Mesendoderm (in vitro differentiated cells): ENCODE measurements at regions not wholly inside any gene's neighbourhood (a gene's known extent, or its start where the extent isn't known, plus 50 kb on each side); places are given as distances from the start of the nearest gene placed in this dataset.

Experiments used
- DNase-seq: peaks from one replicate; pipeline ENCODE4 v3.0.0; 2013
- H2AK5ac ChIP-seq: 2 replicates; pipeline ENCODE4 v1.6.1; 2013; ENCODE audit warnings: low read length, inconsistent platforms
- H2BK120ac ChIP-seq: 2 replicates; pipeline ENCODE4 v1.6.1; 2013; ENCODE audit warnings: low read depth, mild to moderate bottlenecking, low read length, moderate library complexity, mixed read lengths
- H2BK15ac ChIP-seq: replicated peaks from 2 replicates; pipeline ENCODE4 v1.6.1; 2013; ENCODE audit warnings: low read depth, mild to moderate bottlenecking, moderate library complexity
- H2BK5ac ChIP-seq: 2 replicates; pipeline ENCODE4 v1.6.1; 2013; ENCODE audit warnings: low read length, inconsistent platforms
- H3K18ac ChIP-seq: 2 replicates; pipeline ENCODE4 v1.6.1; 2013; ENCODE audit warnings: mild to moderate bottlenecking, low read length, mixed read lengths
- H3K23ac ChIP-seq: one replicate; pipeline ENCODE4 v1.6.1; 2013; ENCODE audit warnings: low read length
- H3K27ac ChIP-seq: 2 replicates; pipeline ENCODE4 v1.5.1; 2013; ENCODE audit warnings: low read depth, mild to moderate bottlenecking, inconsistent platforms, low read length, moderate library complexity
- H3K27me3 ChIP-seq: 2 replicates; pipeline ENCODE4 v1.6.1; 2013; ENCODE audit warnings: low read length, control low read depth, mild to moderate bottlenecking, inconsistent platforms; ENCODE audit not compliant: insufficient read depth, poor library complexity
- H3K36me3 ChIP-seq: 2 replicates; pipeline ENCODE4 v1.6.1; 2013; ENCODE audit warnings: low read length, inconsistent platforms; ENCODE audit not compliant: control insufficient read depth, insufficient read depth
- H3K4ac ChIP-seq: one replicate; pipeline ENCODE4 v1.6.1; 2013; ENCODE audit warnings: low read depth, mild to moderate bottlenecking, low read length, moderate library complexity
- H3K4me1 ChIP-seq: 2 replicates; pipeline ENCODE4 v1.6.1; 2013; ENCODE audit warnings: low read depth, low read length, inconsistent platforms; ENCODE audit not compliant: control insufficient read depth
- H3K4me2 ChIP-seq: 2 replicates; pipeline ENCODE4 v1.6.1; 2013; ENCODE audit warnings: low read length
- H3K4me3 ChIP-seq: 2 replicates; pipeline ENCODE4 v1.5.1; 2013; ENCODE audit warnings: mild to moderate bottlenecking, low read length
- H3K56ac ChIP-seq: one replicate; pipeline ENCODE4 v1.6.1; 2013; ENCODE audit warnings: low read length
- H3K79me1 ChIP-seq: 2 replicates; pipeline ENCODE4 v1.6.1; 2013; ENCODE audit warnings: low read length, inconsistent platforms
- H3K79me2 ChIP-seq: 2 replicates; pipeline ENCODE4 v1.6.1; 2013; ENCODE audit warnings: mild to moderate bottlenecking, low read length; ENCODE audit not compliant: control insufficient read depth, insufficient read depth
- H3K9ac ChIP-seq: 2 replicates; pipeline ENCODE4 v1.6.1; 2013; ENCODE audit warnings: low read length, inconsistent platforms
- H4K5ac ChIP-seq: one replicate; pipeline ENCODE4 v1.6.1; 2013; ENCODE audit warnings: low read length
- H4K8ac ChIP-seq: one replicate; pipeline ENCODE4 v1.6.1; 2013; ENCODE audit warnings: low read depth, mild to moderate bottlenecking, control low read depth, low read length, moderate library complexity
- WGBS: extraction: QIAGEN DNeasy Blood & Tissue Kit; methylation state at CpG from one replicate; pipeline ENCODE4 v1.1.7; 2013; ENCODE audit warnings: low lambda C conversion rate, missing lambda C conversion rate; ENCODE audit not compliant: insufficient coverage; ENCODE audit errors: extremely low coverage; 5-methylcytosine and 5-hydroxymethylcytosine counted together

- H2AK5ac ChIP-seq: no peak overlapping the region
- no peak overlapping the region for H3K27ac ChIP-seq
- H3K4me3 ChIP-seq: no peak overlapping the region
- H3K23ac ChIP-seq: no peak overlapping the region
- no peaks in the 10 kb centered on the region for H3K79me2 ChIP-seq
- no peaks in the 10 kb centered on the region for H3K79me1 ChIP-seq
- H3K4me1 ChIP-seq: no peaks in the 10 kb centered on the region
- no peak overlapping the region for H3K56ac ChIP-seq
- no peak overlapping the region for H3K4ac ChIP-seq
- no peaks in the 10 kb centered on the region for H3K36me3 ChIP-seq
- no peak overlapping the region for H3K18ac ChIP-seq
- no peak overlapping the region for H3K9ac ChIP-seq
- no peak for DNase-seq
- no peaks in the 10 kb centered on the region for H3K27me3 ChIP-seq
- no peak overlapping the region for H3K4me2 ChIP-seq
- H2BK5ac ChIP-seq: no peak overlapping the region
- H2BK120ac ChIP-seq: no peak overlapping the region
- no CpG with 5 or more reads among the region's 10 CpGs for WGBS
- no peak overlapping the region for H4K8ac ChIP-seq
- no peak overlapping the region for H4K5ac ChIP-seq
- H2BK15ac ChIP-seq: no peak overlapping the region
Measured at GRCh38 chr11:71326328-71326940, 74.1 kb upstream of the SHANK2 start.

GRCh38 chr11:71325418-71326327 lies 73.3 kb upstream of the SHANK2 start:
- H3K79me2 ChIP-seq: no peaks in the 10 kb centered on the region
- WGBS: no CpG with 5 or more reads among the region's 24 CpGs
- H2BK5ac ChIP-seq: no peak overlapping the region
- no peaks in the 10 kb centered on the region for H3K79me1 ChIP-seq
- DNase-seq: no peak
- no peak overlapping the region for H3K18ac ChIP-seq
- no peak overlapping the region for H3K4ac ChIP-seq
- H3K9ac ChIP-seq: no peak overlapping the region
- no peak overlapping the region for H3K4me3 ChIP-seq
- no peak overlapping the region for H2BK120ac ChIP-seq
- no peak overlapping the region for H4K5ac ChIP-seq
- H3K36me3 ChIP-seq: no peaks in the 10 kb centered on the region
- no peak overlapping the region for H3K4me2 ChIP-seq
- no peak overlapping the region for H2AK5ac ChIP-seq
- H4K8ac ChIP-seq: no peak overlapping the region
- H3K27me3 ChIP-seq: no peaks in the 10 kb centered on the region
- no peak overlapping the region for H3K23ac ChIP-seq
- H3K56ac ChIP-seq: no peak overlapping the region
- no peak overlapping the region for H2BK15ac ChIP-seq
- no peak overlapping the region for H3K27ac ChIP-seq
- H3K4me1 ChIP-seq: no peaks in the 10 kb centered on the region

- Histone ChIP-seq H4K5ac (no peak overlapping the region), H3K4ac (no peak overlapping the region), H3K56ac (no peak overlapping the region), H3K23ac (no peak overlapping the region), H4K8ac (no peak overlapping the region), H3K36me3 (no peaks in the 10 kb centered on the region), H2BK15ac (no peak overlapping the region), H3K27me3 (no peaks in the 10 kb centered on the region), H3K9ac (no peak overlapping the region), H3K27ac (no peak overlapping the region), H3K4me2 (no peak overlapping the region), H3K4me1 (no peaks in the 10 kb centered on the region), H3K79me2 (no peaks in the 10 kb centered on the region), H3K18ac (no peak overlapping the region), H2BK5ac (no peak overlapping the region), H3K4me3 (no peak overlapping the region), H2AK5ac (no peak overlapping the region), H2BK120ac (no peak overlapping the region), H3K79me1 (no peaks in the 10 kb centered on the region)
- no peak for DNase-seq
- WGBS: no CpG with 5 or more reads among the region's 13 CpGs
Measured at GRCh38 chr11:71324788-71325417, 72.5 kb upstream of the SHANK2 start.

- Histone ChIP-seq H3K4me3 (no peak overlapping the region), H3K27me3 (no peaks in the 10 kb centered on the region), H3K36me3 (no peaks in the 10 kb centered on the region), H2BK120ac (no peak overlapping the region), H3K4me1 (no peaks in the 10 kb centered on the region), H3K56ac (no peak overlapping the region), H3K9ac (no peak overlapping the region), H3K79me2 (no peaks in the 10 kb centered on the region), H3K79me1 (no peaks in the 10 kb centered on the region), H4K5ac (no peak overlapping the region), H3K18ac (no peak overlapping the region), H3K27ac (no peak overlapping the region), H2BK15ac (no peak overlapping the region), H3K4ac (no peak overlapping the region), H2BK5ac (no peak overlapping the region), H3K23ac (no peak overlapping the region), H3K4me2 (no peak overlapping the region), H2AK5ac (no peak overlapping the region), H4K8ac (no peak overlapping the region)
- no peak for DNase-seq
- WGBS: no CpG with 5 or more reads among the region's 11 CpGs
Measured at GRCh38 chr11:71323876-71324526, 71.6 kb upstream of the SHANK2 start.

- no peaks in the 10 kb centered on the region for H3K79me1 ChIP-seq
- WGBS: no CpG with 5 or more reads among the region's 13 CpGs
- H3K4me1 ChIP-seq: no peaks in the 10 kb centered on the region
- no peak overlapping the region for H2AK5ac ChIP-seq
- no peak overlapping the region for H3K18ac ChIP-seq
- no peaks in the 10 kb centered on the region for H3K27me3 ChIP-seq
- no peak overlapping the region for H3K4me2 ChIP-seq
- no peak overlapping the region for H3K56ac ChIP-seq
- no peak overlapping the region for H2BK5ac ChIP-seq
- no peak overlapping the region for H3K4ac ChIP-seq
- H2BK15ac ChIP-seq: no peak overlapping the region
- no peak overlapping the region for H4K5ac ChIP-seq
- H3K23ac ChIP-seq: no peak overlapping the region
- DNase-seq: no peak
- no peaks in the 10 kb centered on the region for H3K79me2 ChIP-seq
- no peaks in the 10 kb centered on the region for H3K36me3 ChIP-seq
- H4K8ac ChIP-seq: no peak overlapping the region
- H3K27ac ChIP-seq: no peak overlapping the region
- H3K4me3 ChIP-seq: no peak overlapping the region
- no peak overlapping the region for H3K9ac ChIP-seq
- H2BK120ac ChIP-seq: no peak overlapping the region
Measured at GRCh38 chr11:71322861-71323582, 70.6 kb upstream of the SHANK2 start.
